GM19395 (cell line): ENCODE measurements at regions not wholly inside any gene's neighbourhood (a gene's known extent, or its start where the extent isn't known, plus 50 kb on each side); places are given as distances from the start of the nearest gene placed in this dataset.
"Not testable (repeated sequence)": the region's sequence is repeated elsewhere in the genome, so short reads cannot be mapped to it uniquely, and the experiment has no call there.

Experiments
- ATAC-seq: cut with Tn5 transposase; IDR thresholded peaks from one replicate; pipeline ENCODE4 v1.9.1; 2021; ENCODE audit warnings: mild to moderate bottlenecking, moderate library complexity; ENCODE audit not compliant: unreplicated experiment

DNA sequence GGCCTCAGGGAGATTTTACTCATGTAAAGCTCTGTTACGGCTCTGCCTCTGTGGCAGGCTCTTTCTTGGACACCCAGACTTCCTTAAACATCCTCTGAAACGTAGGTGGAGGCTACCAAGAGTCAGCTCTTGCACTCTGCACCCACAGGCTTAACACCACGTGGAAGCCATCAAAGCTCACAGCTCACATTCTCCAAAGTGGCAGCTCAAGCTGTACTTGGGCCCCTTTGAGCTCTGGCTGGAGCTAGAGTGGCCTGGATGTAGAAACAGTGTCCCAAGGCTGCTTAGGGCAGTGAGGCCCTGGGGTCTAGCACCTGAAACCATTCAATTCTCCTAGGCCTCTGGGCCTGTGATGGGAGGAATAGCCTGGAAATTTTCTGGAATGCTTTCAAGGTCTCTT is 155.3 kb upstream of the CDKN3 start:
- ATAC-seq = no peak

GRCh38 chr14:54251356-54251755 is 145.5 kb upstream of the CDKN3 start:
- ATAC-seq = no peak

DNA sequence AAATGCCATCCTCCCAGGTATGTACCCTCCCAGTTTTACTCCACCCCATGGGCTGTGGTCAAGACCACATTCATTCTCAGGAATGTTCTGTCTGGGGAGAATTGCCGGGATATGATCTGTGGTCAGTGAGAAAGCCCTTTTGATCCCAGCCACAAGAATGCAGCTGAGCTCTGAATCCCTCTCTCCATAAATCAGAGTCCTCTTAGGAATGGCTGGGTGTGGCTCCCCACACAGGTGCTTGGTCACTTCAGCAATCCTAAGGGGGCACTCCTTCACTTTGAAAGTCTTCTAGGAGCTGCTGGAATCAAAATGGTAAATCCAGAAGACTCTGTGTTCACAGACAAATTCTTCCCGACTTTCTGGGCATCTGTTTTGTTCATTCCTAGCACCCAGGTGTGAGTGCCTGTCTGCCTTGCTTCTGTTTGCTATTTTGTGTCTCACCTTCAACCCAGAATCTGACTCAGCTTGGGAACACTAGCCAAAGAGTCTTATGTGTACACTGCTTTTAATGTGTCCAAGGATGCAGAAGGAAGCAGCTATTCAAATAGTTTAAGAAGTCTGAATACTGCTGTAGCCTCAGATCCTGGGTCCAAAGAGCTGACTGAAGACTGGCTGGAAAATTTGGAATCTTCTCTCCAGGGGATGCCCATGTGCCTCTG is 144.6 kb upstream of the CDKN3 start:
- no peak for ATAC-seq

GRCh38 chr14:54253195-54253947 is 143.4 kb upstream of the CDKN3 start:
- ATAC-seq = peak; percentile 57

GRCh38 chr14:54256156-54256555 is 140.7 kb upstream of the CDKN3 start:
- ATAC-seq = no peak

- no peak for ATAC-seq
These were observed 139.4 kb upstream of the CDKN3 start for GRCh38 chr14:54257424-54257823.

DNA sequence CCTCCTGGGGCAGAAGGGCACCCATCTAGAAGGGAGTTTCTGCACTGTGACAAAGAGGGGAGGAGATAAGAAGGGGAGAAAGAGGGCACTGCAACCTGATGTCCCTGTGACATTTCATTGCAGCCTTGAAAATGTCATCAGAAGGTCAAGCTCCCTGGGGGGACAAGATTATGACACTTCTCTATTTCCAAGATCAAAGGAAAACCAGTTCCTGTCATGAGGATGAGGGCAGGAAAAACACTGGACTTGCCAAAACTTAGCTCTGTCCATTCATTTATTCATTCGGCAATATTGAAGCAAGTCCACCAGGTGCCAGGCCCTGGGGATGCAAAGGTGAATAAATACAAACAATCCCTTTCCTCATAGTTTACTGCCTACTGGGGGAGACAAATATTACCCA is 138.4 kb upstream of the CDKN3 start:
- no peak for ATAC-seq

- no peak for ATAC-seq
These were observed 137.0 kb upstream of the CDKN3 start for GRCh38 chr14:54259821-54260220.

- ATAC-seq = no peak
These were observed 135.5 kb upstream of the CDKN3 start for GRCh38 chr14:54261283-54261682.

- ATAC-seq = not testable (repeated sequence)
These were observed 130.2 kb upstream of the CDKN3 start for GRCh38 chr14:54266616-54267015.

GRCh38 chr14:54267172-54267571 is 129.6 kb upstream of the CDKN3 start:
- peak; percentile 89 for ATAC-seq

- ATAC-seq = no peak
These were observed 120.6 kb upstream of the CDKN3 start for GRCh38 chr14:54275997-54276725.

DNA sequence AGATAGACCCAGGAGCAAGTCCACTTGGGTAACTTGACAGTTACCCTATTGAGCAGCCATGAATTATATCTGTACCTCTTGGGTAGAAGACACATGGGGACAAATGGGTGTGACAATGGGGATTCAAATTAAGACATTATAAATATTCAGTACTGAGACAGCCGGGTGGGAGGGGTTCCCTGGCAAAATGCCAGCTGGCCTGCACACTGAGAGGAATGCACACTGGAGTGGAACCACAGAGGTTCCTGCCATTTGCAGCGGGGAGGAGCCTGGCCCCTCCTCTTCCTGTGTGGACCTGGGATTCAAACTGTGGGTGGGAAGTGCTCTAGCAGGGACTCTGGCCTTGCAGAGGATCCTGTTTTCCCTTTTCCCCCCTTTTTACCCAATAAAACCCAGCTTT is 118.7 kb upstream of the CDKN3 start:
- no peak for ATAC-seq

- ATAC-seq = no peak
These were observed 118.0 kb upstream of the CDKN3 start for GRCh38 chr14:54278665-54279295.

DNA sequence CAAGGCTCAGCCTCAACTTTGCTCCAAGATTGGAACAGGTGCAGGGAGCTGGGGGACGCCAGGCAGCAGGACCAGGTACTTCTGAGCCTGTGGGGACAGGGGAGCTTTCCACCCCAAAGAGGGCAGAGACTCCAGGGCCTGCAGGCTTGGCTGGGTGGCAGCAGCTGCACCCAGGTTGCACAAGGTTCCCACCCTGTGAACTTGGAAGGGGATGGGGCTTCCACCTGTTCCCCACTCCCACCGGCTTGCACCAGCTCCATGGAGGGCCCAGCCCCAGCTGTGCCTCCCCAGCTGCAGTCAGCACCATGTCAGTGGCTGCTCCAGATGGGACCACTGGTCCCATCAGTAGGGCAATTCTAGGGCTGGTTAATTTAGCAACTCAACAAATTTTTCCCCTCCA is 114.0 kb upstream of the CDKN3 start:
- ATAC-seq = no peak

- no peak for ATAC-seq
These were observed 111.8 kb upstream of the CDKN3 start for GRCh38 chr14:54285030-54285429.

DNA sequence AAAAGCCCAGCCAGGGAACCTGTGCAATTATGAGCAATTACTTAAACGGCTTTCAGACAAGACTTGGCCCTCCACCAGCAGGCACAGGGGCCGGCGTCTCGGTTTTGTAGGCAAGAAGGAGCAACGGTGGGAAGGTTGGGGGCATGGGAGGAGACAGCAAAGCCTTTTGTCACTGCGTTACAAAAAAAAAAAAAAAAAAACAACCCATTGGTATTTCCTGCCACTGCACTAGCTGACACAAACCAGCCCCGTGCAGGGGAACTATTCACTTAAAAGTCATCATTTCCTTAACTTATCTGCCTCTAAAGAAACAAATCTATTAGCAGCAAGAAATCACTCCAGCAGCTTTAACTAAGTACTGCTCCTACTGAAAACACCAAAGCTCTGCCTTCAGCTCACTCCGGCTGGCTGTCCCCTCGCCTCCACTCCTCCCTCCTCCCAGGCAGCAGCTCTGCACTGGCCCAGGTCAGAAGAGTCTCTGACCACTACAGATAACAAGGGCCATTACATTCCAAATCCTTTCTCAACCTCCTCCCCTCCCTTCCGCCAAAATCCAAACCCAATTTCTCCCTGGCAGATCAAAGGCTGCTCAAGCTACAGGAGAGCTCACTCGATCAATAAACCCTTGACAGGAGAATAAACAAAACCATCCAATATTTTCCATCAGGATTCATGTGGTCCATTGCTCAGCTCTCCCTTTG is 105.2 kb upstream of the CDKN3 start:
- no peak for ATAC-seq

DNA sequence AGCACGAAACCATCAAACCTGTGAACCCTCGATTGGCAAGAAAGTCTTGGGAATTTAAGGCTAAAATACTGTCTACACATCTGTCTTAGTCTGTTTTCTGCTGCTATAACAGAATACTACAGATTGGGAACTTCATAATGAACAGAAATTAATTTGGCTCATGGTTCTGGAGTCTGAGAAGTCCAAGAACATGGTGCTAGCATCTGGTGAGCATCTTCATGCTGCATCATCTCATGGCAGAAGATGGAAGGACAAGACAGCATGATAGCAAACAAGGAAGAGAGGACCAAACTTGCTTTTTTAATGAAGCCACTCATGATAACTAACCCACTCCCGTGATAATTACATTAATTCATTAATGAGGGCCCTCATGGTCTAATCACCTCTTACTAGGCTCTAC is 102.0 kb upstream of the CDKN3 start:
- no peak for ATAC-seq

- no peak for ATAC-seq
These were observed 97.1 kb upstream of the CDKN3 start for GRCh38 chr14:54299410-54300363.

- ATAC-seq = no peak
These were observed 95.9 kb upstream of the CDKN3 start for GRCh38 chr14:54300881-54301280.
